Hepatocyte (in vitro differentiated cells): ENCODE measurements at regions not wholly inside any gene's neighbourhood (a gene's known extent, or its start where the extent isn't known, plus 50 kb on each side); places are given as distances from the start of the nearest gene placed in this dataset.

Source experiments
- CTCF ChIP-seq: fragments of 200-600 bp; sonication (generic); IDR thresholded peaks from 2 replicates; pipeline ENCODE4 v1.5.1; 2016; ENCODE audit warnings: antibody characterized with exemption, mild to moderate bottlenecking; ENCODE audit not compliant: poor library complexity
- EZH2 ChIP-seq: fragments of 200-600 bp; sonication (generic); IDR thresholded peaks from 2 replicates; pipeline ENCODE4 v1.6.1; 2016; ENCODE audit warnings: antibody characterized with exemption, mild to moderate bottlenecking, borderline replicate concordance

GRCh38 chr2:19580264-19580663, 221.8 kb upstream of the OSR1 start:
- no peak for TF ChIP-seq CTCF
- no peak for TF ChIP-seq EZH2
